ENCODE measurements at regions not wholly inside any gene's neighbourhood (a gene's known extent, or its start where the extent isn't known, plus 50 kb on each side); places are given as distances from the start of the nearest gene placed in this dataset.
"Not testable (repeated sequence)": the region's sequence is repeated elsewhere in the genome, so short reads cannot be mapped to it uniquely, and the experiment has no call there.

GRCh38 chr5:93213111-93213794 lies 367.8 kb downstream of the NR2F1-AS1 start:
- not testable (repeated sequence) for DNase-seq

GRCh38 chr5:93209476-93209875 lies 371.5 kb downstream of the NR2F1-AS1 start:
- DNase-seq = no peak

GRCh38 chr5:93208141-93208751 lies 372.8 kb downstream of the NR2F1-AS1 start:
- DNase-seq = no peak

- no peak for DNase-seq
Observed at GRCh38 chr5:93206203-93206602, 374.8 kb downstream of the NR2F1-AS1 start.

GRCh38 chr5:93201061-93201460 lies 380.0 kb downstream of the NR2F1-AS1 start:
- DNase-seq = no peak

GRCh38 chr5:93196986-93197385 lies 384.0 kb downstream of the NR2F1-AS1 start:
- DNase-seq = no peak

GRCh38 chr5:93193431-93194347 lies 387.3 kb downstream of the NR2F1-AS1 start:
- no peak for DNase-seq

- no peak for DNase-seq
Observed at GRCh38 chr5:93192683-93193082, 388.3 kb downstream of the NR2F1-AS1 start.

- no peak for DNase-seq
Observed at GRCh38 chr5:93192087-93192486, 388.9 kb downstream of the NR2F1-AS1 start.

GRCh38 chr5:93191035-93191817 lies 389.8 kb downstream of the NR2F1-AS1 start:
- no peak for DNase-seq

- DNase-seq = no peak
Observed at GRCh38 chr5:93189707-93190120, 391.3 kb downstream of the NR2F1-AS1 start.

GRCh38 chr5:93188876-93189485 lies 392.0 kb downstream of the NR2F1-AS1 start:
- DNase-seq = no peak

GRCh38 chr5:93186076-93186682 lies 394.8 kb downstream of the NR2F1-AS1 start:
- no peak for DNase-seq

- DNase-seq = no peak
Observed at GRCh38 chr5:93184041-93184440, 397.0 kb downstream of the NR2F1-AS1 start.

- no peak for DNase-seq
Observed at GRCh38 chr5:93179466-93179865, 401.6 kb downstream of the NR2F1-AS1 start.

- DNase-seq = no peak
Observed at GRCh38 chr5:93174930-93175329, 406.1 kb downstream of the NR2F1-AS1 start.

- DNase-seq = no peak
Observed at GRCh38 chr5:93165559-93165958, 415.5 kb downstream of the NR2F1-AS1 start.

- DNase-seq = no peak
Observed at GRCh38 chr5:93164690-93165089, 416.3 kb downstream of the NR2F1-AS1 start.

GRCh38 chr5:93163010-93163663 lies 417.9 kb downstream of the NR2F1-AS1 start:
- no peak for DNase-seq

- DNase-seq = peak; percentile 0
Observed at GRCh38 chr5:93161661-93162654, 419.1 kb downstream of the NR2F1-AS1 start.
